WI38 (cell line): ENCODE measurements at regions not wholly inside any gene's neighbourhood (a gene's known extent, or its start where the extent isn't known, plus 50 kb on each side); places are given as distances from the start of the nearest gene placed in this dataset.

Experiments used
- H3K4me3 ChIP-seq: 2 replicates; pipeline ENCODE4 v1.5.1; 2011; ENCODE audit warnings: low read depth, mild to moderate bottlenecking, control low read depth, low read length
- TF ChIP-seq, protein P1 (sequence below): IDR thresholded peaks from 2 replicates; pipeline ENCODE4 v1.5.1; 2012; ENCODE audit warnings: low read depth, mild to moderate bottlenecking, control low read depth, low read length

DNA sequence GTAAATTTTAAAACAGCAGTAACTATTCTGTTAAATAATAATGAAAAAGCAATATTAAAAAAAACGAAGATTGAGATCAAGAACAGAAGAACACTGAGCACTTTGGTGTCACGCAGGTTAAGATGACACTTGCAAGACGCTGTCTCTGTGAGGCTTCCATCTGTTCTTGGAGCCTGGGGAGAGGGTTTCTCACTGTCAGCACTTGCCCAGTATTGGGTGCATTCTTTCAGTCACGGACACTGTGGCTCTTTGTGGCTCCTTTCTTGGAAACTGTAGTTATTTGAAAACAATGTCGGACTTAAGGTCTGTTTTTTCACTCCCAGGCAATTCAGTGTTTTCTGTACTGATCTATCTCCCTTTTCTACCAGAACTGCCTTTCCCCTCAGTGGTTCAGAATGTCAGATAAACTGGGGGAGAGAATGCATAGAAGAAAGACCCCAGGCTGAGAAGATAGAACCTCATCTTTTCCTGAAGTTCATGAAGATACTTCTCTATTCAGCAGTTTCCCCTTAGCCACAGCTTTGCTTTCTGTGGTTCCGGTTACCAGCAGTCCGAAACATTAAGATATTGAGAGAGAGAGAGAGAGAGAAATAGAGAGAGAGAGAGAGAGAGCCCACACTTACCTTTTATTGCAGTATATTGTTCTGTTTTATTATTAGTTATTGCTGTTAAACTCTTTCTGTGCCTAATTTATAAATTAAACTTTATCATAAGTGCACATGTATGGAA, 283.3 kb downstream of the DCDC2C start:
- no peak overlapping the region for H3K4me3 ChIP-seq
- TF ChIP-seq, protein P1, sequence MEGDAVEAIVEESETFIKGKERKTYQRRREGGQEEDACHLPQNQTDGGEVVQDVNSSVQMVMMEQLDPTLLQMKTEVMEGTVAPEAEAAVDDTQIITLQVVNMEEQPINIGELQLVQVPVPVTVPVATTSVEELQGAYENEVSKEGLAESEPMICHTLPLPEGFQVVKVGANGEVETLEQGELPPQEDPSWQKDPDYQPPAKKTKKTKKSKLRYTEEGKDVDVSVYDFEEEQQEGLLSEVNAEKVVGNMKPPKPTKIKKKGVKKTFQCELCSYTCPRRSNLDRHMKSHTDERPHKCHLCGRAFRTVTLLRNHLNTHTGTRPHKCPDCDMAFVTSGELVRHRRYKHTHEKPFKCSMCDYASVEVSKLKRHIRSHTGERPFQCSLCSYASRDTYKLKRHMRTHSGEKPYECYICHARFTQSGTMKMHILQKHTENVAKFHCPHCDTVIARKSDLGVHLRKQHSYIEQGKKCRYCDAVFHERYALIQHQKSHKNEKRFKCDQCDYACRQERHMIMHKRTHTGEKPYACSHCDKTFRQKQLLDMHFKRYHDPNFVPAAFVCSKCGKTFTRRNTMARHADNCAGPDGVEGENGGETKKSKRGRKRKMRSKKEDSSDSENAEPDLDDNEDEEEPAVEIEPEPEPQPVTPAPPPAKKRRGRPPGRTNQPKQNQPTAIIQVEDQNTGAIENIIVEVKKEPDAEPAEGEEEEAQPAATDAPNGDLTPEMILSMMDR, result no peak

DNA sequence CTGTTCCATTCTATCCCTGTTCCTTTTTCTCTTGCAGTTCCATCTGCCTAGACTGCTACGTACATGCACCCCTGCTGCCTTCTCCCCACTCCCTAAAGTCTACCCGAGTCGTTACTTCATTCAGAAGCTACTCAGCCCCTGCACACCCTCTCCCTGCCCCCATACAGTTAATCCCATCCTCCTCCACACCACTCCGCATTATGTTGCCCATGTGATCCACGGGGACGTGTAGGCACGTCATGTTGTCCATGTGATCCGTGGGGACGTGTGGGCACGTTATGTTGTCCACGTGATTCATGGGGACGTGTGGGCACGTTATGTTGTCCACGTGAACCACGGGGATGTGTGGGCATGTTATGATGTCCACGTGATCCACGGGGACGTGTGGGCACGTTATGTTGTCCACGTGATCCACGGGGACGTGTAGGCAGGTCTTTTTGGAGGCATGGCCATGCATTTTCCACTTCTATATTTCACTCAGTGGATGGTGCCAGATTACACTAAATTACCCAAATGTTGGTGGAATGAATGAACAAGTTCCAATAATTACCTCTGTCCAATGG, 299.5 kb downstream of the DCDC2C start:
- TF ChIP-seq, protein P1, result no peak
- H3K4me3 ChIP-seq, result no peak overlapping the region

DNA sequence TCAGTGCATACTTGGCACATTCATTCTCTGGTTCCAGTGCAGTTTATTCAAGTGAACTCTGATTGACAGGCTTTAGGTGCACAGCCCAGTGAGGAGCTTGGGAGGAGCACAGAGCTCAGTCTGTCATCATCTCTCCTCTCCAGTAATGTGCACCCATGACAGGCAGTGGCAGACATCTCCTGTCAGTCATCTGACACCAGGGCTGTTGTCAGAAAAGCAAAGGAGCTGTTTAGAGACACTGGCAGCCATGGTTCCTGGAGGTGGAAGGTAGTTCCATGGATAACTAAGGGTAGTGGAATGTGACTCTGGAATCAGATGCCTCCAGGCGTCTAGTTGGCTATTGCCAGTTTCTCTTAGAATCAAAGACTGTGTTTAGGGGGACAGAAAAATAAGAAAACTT, 308.8 kb downstream of the DCDC2C start:
- TF ChIP-seq, protein P1, result no peak
- no peak overlapping the region for H3K4me3 ChIP-seq

- no peak overlapping the region for H3K4me3 ChIP-seq
- TF ChIP-seq, protein P1, result no peak
Observed at GRCh38 chr2:4018535-4018934, 315.2 kb downstream of the DCDC2C start.

GRCh38 chr2:4020153-4020552, 316.8 kb downstream of the DCDC2C start:
- no peak overlapping the region for H3K4me3 ChIP-seq
- TF ChIP-seq, protein P1, result no peak

GRCh38 chr2:4020649-4021048, 317.3 kb downstream of the DCDC2C start:
- no peak overlapping the region for H3K4me3 ChIP-seq
- TF ChIP-seq, protein P1, result no peak

DNA sequence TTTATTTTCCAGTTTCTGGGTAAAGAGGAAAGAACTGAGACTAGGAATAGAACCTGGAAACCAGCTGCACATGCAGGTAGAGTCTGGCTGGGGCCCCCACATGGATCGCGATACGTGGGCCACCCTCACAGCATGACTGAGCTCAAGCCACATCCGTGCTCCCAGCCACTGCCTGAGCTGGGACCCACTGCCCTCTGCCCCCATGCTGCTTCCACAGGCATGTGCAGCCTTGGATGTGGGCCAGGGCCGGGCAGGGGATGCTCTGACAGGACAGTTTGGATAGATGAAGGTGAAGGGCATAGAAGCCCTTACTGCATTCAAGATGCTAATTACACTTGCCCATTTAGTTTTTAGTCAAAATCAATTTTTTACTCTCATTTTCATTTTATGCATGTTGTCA, 321.2 kb downstream of the DCDC2C start:
- H3K4me3 ChIP-seq, result no peak overlapping the region
- TF ChIP-seq, protein P1, result no peak
